ENCODE measurements at regions not wholly inside any gene's neighbourhood (a gene's known extent, or its start where the extent isn't known, plus 50 kb on each side); places are given as distances from the start of the nearest gene placed in this dataset.
"Not testable (repeated sequence)": the region's sequence is repeated elsewhere in the genome, so short reads cannot be mapped to it uniquely, and the experiment has no call there.

DNA sequence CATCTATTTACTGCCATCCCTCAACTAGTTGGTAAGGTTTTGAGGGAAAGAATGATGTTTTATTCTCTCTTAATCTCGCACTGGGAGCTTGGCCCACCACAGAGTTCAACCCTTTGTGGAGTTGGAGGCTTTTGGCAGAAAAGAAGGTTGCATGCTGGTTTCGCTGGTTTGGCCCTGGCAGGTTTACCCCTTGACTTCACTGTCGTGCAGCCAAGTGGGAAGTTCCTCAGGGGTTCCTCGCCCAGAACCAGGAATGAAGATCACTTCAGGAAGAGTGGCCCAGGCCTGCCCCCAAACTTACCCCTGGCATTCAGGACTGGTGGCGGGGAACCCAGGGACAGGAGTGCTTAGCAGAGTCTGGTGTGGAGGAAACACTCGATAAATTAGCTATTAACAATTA is 103.1 kb upstream of the LYZL2 start:
- no peaks in the 10 kb centered on the region for H3K9me3 ChIP-seq (ENCODE audit: control insufficient read depth in 1 of 2, low read length in 2 of 2)
- H3K4me3 ChIP-seq (ENCODE audit: low read depth in 1 of 2, low read length in 2 of 2) = no peak overlapping the region
- no peaks in the 10 kb centered on the region for H3K27me3 ChIP-seq (ENCODE audit: low read depth, low read length)
- no peaks in the 10 kb centered on the region for H3K4me1 ChIP-seq (ENCODE audit: control insufficient read depth in 1 of 2, insufficient read depth in 2 of 2, low read length in 2 of 2)
- no peaks in the 10 kb centered on the region for H3K36me3 ChIP-seq (ENCODE audit: control insufficient read depth in 1 of 2, insufficient read depth in 2 of 2, low read length in 2 of 2)
- no peak overlapping the region for H3K27ac ChIP-seq (ENCODE audit: low read length)

DNA sequence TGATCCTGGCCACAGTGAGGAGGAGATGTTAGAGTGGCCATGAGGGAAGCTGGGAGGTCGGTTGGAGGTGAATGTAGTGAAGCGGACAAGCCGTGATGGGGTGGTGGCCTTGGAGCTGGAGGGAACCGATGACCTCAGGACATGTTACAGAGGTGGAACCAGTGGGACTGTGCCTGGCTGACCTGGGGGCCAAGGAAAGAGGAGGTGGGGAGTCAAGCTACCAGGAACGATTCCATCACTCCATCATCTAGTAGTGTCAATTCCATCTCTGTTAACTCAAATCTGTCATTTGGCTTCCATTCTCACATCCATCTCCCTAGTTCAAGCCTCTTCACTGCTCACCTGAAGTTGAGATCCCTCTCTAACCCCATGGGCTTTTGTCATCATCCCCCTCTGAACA is 102.4 kb upstream of the LYZL2 start:
- no peak overlapping the region for H3K4me3 ChIP-seq (ENCODE audit: low read depth in 1 of 2, low read length in 2 of 2)
- H3K9me3 ChIP-seq (ENCODE audit: control insufficient read depth in 1 of 2, low read length in 2 of 2) = no peaks in the 10 kb centered on the region
- no peak overlapping the region for H3K27ac ChIP-seq (ENCODE audit: low read length)
- no peaks in the 10 kb centered on the region for H3K36me3 ChIP-seq (ENCODE audit: control insufficient read depth in 1 of 2, insufficient read depth in 2 of 2, low read length in 2 of 2)
- no peaks in the 10 kb centered on the region for H3K4me1 ChIP-seq (ENCODE audit: control insufficient read depth in 1 of 2, insufficient read depth in 2 of 2, low read length in 2 of 2)
- no peaks in the 10 kb centered on the region for H3K27me3 ChIP-seq (ENCODE audit: low read depth, low read length)

DNA sequence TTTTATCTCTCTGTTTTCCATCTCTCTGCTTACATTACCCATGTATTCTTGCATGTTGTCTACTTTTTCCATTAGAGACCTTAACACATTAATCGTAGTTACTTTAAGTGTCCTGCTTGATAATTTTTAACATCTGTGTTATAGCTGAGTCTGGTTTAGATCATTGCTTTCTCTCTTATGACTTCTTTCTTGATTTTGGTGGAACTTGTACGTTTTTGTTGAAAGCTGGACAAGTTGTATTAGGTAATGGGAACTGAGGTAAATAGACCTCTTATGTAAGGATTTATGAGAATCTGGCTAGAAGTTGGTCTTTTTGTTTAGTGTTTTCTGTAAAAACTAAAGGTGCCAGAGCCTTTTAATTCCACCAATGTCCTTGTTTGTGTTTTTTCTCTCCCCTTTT is 100.8 kb upstream of the LYZL2 start:
- no peaks in the 10 kb centered on the region for H3K4me1 ChIP-seq (ENCODE audit: control insufficient read depth in 1 of 2, insufficient read depth in 2 of 2, low read length in 2 of 2)
- no peak overlapping the region for H3K27ac ChIP-seq (ENCODE audit: low read length)
- H3K4me3 ChIP-seq (ENCODE audit: low read depth in 1 of 2, low read length in 2 of 2) = no peak overlapping the region
- no peaks in the 10 kb centered on the region for H3K27me3 ChIP-seq (ENCODE audit: low read depth, low read length)
- no peaks in the 10 kb centered on the region for H3K36me3 ChIP-seq (ENCODE audit: control insufficient read depth in 1 of 2, insufficient read depth in 2 of 2, low read length in 2 of 2)
- H3K9me3 ChIP-seq (ENCODE audit: control insufficient read depth in 1 of 2, low read length in 2 of 2) = no peaks in the 10 kb centered on the region

DNA sequence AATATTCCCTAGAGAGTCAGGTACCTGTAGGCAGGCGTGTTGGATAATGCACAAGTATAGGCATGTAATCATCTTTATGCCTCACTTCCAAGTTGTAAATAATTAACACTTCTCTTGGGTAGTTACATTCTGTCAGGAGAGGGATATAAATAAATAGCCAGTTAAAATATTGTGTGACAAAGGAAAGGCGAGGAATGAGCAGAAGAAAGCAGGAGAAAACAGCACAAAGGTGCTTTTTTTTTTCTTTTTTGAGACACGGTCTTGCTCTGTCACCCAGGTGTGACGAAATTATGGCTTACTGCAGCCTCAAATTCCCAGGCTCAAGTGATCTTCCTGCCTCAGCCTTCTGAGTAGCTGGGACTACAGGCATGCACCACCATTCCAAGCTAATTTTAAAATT is 99.2 kb upstream of the LYZL2 start:
- H3K36me3 ChIP-seq (ENCODE audit: control insufficient read depth in 1 of 2, insufficient read depth in 2 of 2, low read length in 2 of 2) = no peaks in the 10 kb centered on the region

DNA sequence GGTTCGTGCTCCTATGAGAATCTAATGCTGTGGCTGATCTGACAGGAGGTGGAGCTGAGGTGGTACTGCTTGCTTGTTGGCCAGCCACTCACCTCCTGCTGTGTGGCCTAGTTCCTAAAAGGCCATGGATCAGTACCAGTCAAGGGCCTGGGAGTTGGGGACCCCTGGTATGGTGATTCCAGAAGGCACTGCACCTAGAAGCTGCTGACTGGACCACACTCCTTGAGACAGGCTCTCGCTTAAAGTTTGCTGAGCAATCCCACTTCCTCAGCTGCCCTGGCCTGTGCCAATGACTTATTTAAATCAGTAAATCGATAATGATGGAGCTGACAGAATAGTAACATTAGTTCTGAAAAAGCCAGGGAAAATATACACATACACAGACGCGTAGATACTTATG is 98.6 kb upstream of the LYZL2 start:
- no peaks in the 10 kb centered on the region for H3K36me3 ChIP-seq (ENCODE audit: control insufficient read depth in 1 of 2, insufficient read depth in 2 of 2, low read length in 2 of 2)
- no peak overlapping the region for H3K27ac ChIP-seq (ENCODE audit: low read length)

More for the DNA sequence above, 99.2 kb upstream of the LYZL2 start:
- no peaks in the 10 kb centered on the region for H3K9me3 ChIP-seq (ENCODE audit: control insufficient read depth in 1 of 2, low read length in 2 of 2)
- H3K4me1 ChIP-seq (ENCODE audit: control insufficient read depth in 1 of 2, insufficient read depth in 2 of 2, low read length in 2 of 2) = no peaks in the 10 kb centered on the region
- H3K27me3 ChIP-seq (ENCODE audit: low read depth, low read length) = no peaks in the 10 kb centered on the region
- no peak overlapping the region for H3K4me3 ChIP-seq (ENCODE audit: low read depth in 1 of 2, low read length in 2 of 2)
- no peak overlapping the region for H3K27ac ChIP-seq (ENCODE audit: low read length)

DNA sequence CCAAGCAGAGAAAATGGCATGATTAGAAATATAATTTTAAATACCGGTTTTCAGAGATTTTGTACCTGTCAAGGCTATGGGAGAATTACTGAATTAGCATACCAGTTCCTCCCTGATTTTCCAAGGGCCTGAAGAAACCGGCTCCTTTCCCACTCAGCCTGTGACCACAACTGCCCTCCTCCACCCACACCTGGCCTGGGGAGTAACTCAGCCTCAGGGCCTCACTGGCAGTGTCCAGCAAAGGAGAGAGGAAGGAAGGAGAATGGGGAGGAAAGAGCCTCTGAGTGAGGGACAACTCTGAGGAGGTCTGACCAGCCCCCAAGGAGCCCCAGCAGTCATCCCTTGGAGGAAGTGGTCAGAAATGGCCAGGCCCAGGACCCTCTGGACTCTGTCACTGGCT is 98.0 kb upstream of the LYZL2 start:
- no peaks in the 10 kb centered on the region for H3K27me3 ChIP-seq (ENCODE audit: low read depth, low read length)
- no peaks in the 10 kb centered on the region for H3K9me3 ChIP-seq (ENCODE audit: control insufficient read depth in 1 of 2, low read length in 2 of 2)
- H3K27ac ChIP-seq (ENCODE audit: low read length) = no peak overlapping the region
- H3K4me3 ChIP-seq (ENCODE audit: low read depth in 1 of 2, low read length in 2 of 2) = no peak overlapping the region
- no peaks in the 10 kb centered on the region for H3K36me3 ChIP-seq (ENCODE audit: control insufficient read depth in 1 of 2, insufficient read depth in 2 of 2, low read length in 2 of 2)
- no peaks in the 10 kb centered on the region for H3K4me1 ChIP-seq (ENCODE audit: control insufficient read depth in 1 of 2, insufficient read depth in 2 of 2, low read length in 2 of 2)

More for the DNA sequence above, 98.6 kb upstream of the LYZL2 start:
- no peaks in the 10 kb centered on the region for H3K9me3 ChIP-seq (ENCODE audit: control insufficient read depth in 1 of 2, low read length in 2 of 2)
- H3K4me1 ChIP-seq (ENCODE audit: control insufficient read depth in 1 of 2, insufficient read depth in 2 of 2, low read length in 2 of 2) = no peaks in the 10 kb centered on the region
- H3K27me3 ChIP-seq (ENCODE audit: low read depth, low read length) = no peaks in the 10 kb centered on the region
- H3K4me3 ChIP-seq (ENCODE audit: low read depth in 1 of 2, low read length in 2 of 2) = no peak overlapping the region

DNA sequence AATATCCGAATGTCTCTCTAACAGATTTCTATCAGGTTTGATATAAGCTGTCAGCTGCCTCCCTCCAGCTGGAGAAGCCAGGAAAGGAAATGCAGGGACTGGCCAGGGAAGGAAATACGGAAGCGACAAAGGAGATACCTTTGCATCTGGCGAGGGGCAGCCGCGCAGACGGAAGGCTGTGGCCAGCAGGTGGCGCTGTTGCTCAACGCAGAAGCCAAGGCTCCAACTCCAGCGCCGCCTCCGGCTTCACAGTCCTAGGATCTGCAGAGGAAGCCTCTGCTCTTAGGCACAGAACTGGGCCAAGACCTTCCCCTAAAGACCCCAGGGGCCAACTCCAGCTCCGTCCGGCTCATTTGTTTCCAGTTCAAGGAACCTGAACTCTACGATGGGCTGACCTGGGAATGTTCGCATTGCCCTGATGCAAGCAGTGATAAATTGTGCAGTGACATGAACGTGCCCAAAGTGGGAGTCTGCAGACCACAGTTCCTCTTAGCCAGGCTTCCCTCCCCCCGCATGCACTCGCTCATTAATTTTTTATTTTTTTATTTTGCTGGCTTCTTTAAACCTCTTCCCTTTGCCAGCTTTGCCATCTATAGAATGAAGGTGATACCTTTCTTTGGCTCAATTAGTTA is 97.3 kb upstream of the LYZL2 start:
- not testable (repeated sequence) for H3K9me3 ChIP-seq (ENCODE audit: control insufficient read depth in 1 of 2, low read length in 2 of 2); H3K36me3 ChIP-seq (ENCODE audit: control insufficient read depth in 1 of 2, insufficient read depth in 2 of 2, low read length in 2 of 2); H3K27ac ChIP-seq (ENCODE audit: low read length); H3K4me3 ChIP-seq (ENCODE audit: low read depth in 1 of 2, low read length in 2 of 2); H3K4me1 ChIP-seq (ENCODE audit: control insufficient read depth in 1 of 2, insufficient read depth in 2 of 2, low read length in 2 of 2); H3K27me3 ChIP-seq (ENCODE audit: low read depth, low read length)

DNA sequence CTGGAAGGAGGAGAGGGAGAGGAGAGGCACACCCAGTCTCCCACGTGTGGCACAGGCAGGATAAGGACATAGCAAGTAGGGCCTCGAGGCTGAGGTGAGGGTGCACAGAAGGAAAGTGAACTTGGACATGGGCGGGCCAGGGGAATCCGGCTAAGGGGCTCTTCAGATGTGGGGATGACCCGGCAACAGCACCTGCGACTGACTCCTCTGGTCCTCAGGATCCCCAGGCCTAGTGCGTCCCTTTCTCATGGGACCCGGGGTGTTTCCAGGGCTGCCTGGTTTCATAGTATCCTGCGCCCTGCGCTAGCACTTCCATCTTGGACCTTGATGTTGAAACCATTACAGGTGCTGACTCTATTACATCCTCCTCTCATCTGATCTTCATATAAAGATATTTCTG is 96.1 kb upstream of the LYZL2 start:
- no peak overlapping the region for H3K4me3 ChIP-seq (ENCODE audit: low read depth in 1 of 2, low read length in 2 of 2)
- H3K36me3 ChIP-seq (ENCODE audit: control insufficient read depth in 1 of 2, insufficient read depth in 2 of 2, low read length in 2 of 2) = no peaks in the 10 kb centered on the region
- H3K9me3 ChIP-seq (ENCODE audit: control insufficient read depth in 1 of 2, low read length in 2 of 2) = no peaks in the 10 kb centered on the region
- H3K27ac ChIP-seq (ENCODE audit: low read length) = no peak overlapping the region
- no peaks in the 10 kb centered on the region for H3K4me1 ChIP-seq (ENCODE audit: control insufficient read depth in 1 of 2, insufficient read depth in 2 of 2, low read length in 2 of 2)
- no peaks in the 10 kb centered on the region for H3K27me3 ChIP-seq (ENCODE audit: low read depth, low read length)

DNA sequence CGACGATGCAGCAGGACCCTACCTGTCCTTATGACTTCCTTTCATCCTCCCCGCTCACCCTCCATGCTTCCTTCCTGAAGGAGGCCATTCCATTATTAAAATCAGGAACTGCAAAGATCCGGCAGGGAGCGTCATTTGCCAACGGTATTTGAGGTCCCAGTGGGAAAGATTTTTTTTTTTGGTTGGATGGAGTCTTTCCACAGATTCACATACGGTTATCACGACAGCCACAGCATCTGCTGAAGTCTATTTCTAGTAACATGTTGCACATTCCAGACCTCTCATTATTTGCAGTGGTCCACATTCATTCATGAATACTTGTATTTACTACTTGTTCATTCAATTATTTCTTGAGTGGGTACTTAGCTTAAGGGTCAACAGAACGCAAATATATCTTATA is 94.7 kb upstream of the LYZL2 start:
- Histone ChIP-seq H3K27me3 (ENCODE audit: low read depth, low read length) (no peaks in the 10 kb centered on the region), H3K4me1 (ENCODE audit: control insufficient read depth in 1 of 2, insufficient read depth in 2 of 2, low read length in 2 of 2) (no peaks in the 10 kb centered on the region), H3K27ac (ENCODE audit: low read length) (no peak overlapping the region), H3K9me3 (ENCODE audit: control insufficient read depth in 1 of 2, low read length in 2 of 2) (no peaks in the 10 kb centered on the region), H3K36me3 (ENCODE audit: control insufficient read depth in 1 of 2, insufficient read depth in 2 of 2, low read length in 2 of 2) (no peaks in the 10 kb centered on the region), H3K4me3 (ENCODE audit: low read depth in 1 of 2, low read length in 2 of 2) (no peak overlapping the region)

DNA sequence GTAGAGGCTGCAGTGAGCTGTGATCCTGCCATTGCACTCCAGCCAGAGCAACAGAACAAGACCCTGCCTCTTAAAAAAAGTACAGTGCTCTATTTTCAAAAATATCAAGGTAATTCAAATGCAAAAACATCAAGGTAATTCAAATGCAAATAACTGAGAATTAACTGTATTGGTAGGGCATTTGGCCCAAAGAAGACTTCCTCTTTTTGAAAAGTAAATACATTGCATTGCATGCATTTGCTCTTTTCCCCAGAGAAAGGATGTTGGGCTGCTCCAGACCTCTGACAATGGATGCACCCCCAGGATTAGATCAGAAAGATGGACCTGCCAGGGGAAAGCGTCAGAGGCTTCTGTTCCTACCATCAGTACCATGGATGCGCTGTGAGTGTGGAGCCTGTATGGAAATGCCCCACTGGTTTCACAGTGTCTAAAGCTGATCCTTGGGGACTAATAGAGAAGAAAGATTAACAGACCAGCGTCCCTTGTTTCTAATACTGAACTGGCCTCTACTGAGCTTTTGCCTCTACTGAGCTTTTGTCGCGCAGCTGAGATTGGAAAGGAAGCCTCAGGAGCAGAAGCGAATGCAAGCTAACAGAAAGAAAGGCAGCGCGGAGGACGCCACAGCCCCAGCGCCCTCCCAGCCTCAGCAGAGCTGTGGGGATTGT is 93.5 kb upstream of the LYZL2 start:
- no peaks in the 10 kb centered on the region for H3K27me3 ChIP-seq (ENCODE audit: low read depth, low read length)
- no peak overlapping the region for H3K4me3 ChIP-seq (ENCODE audit: low read depth in 1 of 2, low read length in 2 of 2)
- H3K36me3 ChIP-seq (ENCODE audit: control insufficient read depth in 1 of 2, insufficient read depth in 2 of 2, low read length in 2 of 2) = no peaks in the 10 kb centered on the region
- H3K4me1 ChIP-seq (ENCODE audit: control insufficient read depth in 1 of 2, insufficient read depth in 2 of 2, low read length in 2 of 2) = no peaks in the 10 kb centered on the region
- H3K27ac ChIP-seq (ENCODE audit: low read length) = no peak overlapping the region
- H3K9me3 ChIP-seq (ENCODE audit: control insufficient read depth in 1 of 2, low read length in 2 of 2) = no peaks in the 10 kb centered on the region

DNA sequence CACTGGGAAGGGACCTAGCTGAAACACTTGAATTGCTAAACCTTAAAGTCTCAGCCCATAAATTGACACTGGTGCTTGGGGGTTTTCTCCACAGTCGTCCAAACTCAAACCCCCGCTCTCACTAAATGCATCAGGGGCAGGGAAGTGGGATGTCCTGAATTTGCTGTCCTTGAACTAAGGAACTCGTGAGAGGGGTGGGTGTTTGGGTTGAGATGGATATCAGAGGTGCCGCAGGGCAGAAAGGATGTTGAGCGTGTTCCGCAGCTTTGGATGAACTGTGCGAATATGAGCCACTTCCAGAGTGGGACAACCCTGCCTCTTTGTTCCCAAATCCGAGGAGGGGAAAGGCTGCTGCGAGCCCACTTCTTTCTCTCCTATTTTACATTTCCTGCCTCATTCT is 90.3 kb upstream of the LYZL2 start:
- Histone ChIP-seq H3K36me3 (ENCODE audit: control insufficient read depth in 1 of 2, insufficient read depth in 2 of 2, low read length in 2 of 2) (no peaks in the 10 kb centered on the region), H3K9me3 (ENCODE audit: control insufficient read depth in 1 of 2, low read length in 2 of 2) (no peaks in the 10 kb centered on the region), H3K4me1 (ENCODE audit: control insufficient read depth in 1 of 2, insufficient read depth in 2 of 2, low read length in 2 of 2) (no peaks in the 10 kb centered on the region), H3K27ac (ENCODE audit: low read length) (no peak overlapping the region), H3K4me3 (ENCODE audit: low read depth in 1 of 2, low read length in 2 of 2) (no peak overlapping the region), H3K27me3 (ENCODE audit: low read depth, low read length) (no peaks in the 10 kb centered on the region)
